HFF-Myc (cell line): ENCODE measurements at regions not wholly inside any gene's neighbourhood (a gene's known extent, or its start where the extent isn't known, plus 50 kb on each side); places are given as distances from the start of the nearest gene placed in this dataset.

Experiments used
- DNase-seq: peaks from one replicate; pipeline ENCODE4 v3.0.0-alpha.2; 2011; ENCODE audit warnings: low read depth; ENCODE audit errors: extremely low read depth
- H3K4me3 ChIP-seq: replicated peaks from 2 replicates; pipeline ENCODE4 v1.5.1; 2011; ENCODE audit warnings: low read depth, mild to moderate bottlenecking, control low read depth, low read length
- CTCF ChIP-seq: IDR thresholded peaks from 2 replicates; pipeline ENCODE4 v1.5.1; 2012; ENCODE audit warnings: mild to moderate bottlenecking, low read depth, low read length, control low read depth; ENCODE audit errors: missing control alignments

GRCh38 chr17:79235808-79236207 is 161.2 kb downstream of the ENGASE start:
- H3K4me3 ChIP-seq: no peak overlapping the region
- no peak for TF ChIP-seq CTCF
- DNase-seq: no peak

GRCh38 chr17:79233916-79234551 is 159.4 kb downstream of the ENGASE start:
- H3K4me3 ChIP-seq: no peak overlapping the region
- no peak for TF ChIP-seq CTCF
- no peak for DNase-seq

- H3K4me3 ChIP-seq: no peak overlapping the region
- no peak for TF ChIP-seq CTCF
- no peak for DNase-seq
Measured at GRCh38 chr17:79232957-79233356, 158.3 kb downstream of the ENGASE start.

- no peak for TF ChIP-seq CTCF
- no peak overlapping the region for H3K4me3 ChIP-seq
- DNase-seq: no peak
Measured at GRCh38 chr17:79231766-79232287, 157.2 kb downstream of the ENGASE start.

- TF ChIP-seq CTCF: no peak
Measured at GRCh38 chr17:79230576-79230975, 156.0 kb downstream of the ENGASE start.

GRCh38 chr17:79226037-79226436 is 151.4 kb downstream of the ENGASE start:
- no peak overlapping the region for H3K4me3 ChIP-seq
- DNase-seq: no peak
- no peak for TF ChIP-seq CTCF

More at GRCh38 chr17:79230576-79230975, 156.0 kb downstream of the ENGASE start:
- no peak for DNase-seq
- H3K4me3 ChIP-seq: no peak overlapping the region

- no peak for TF ChIP-seq CTCF
- H3K4me3 ChIP-seq: no peak overlapping the region
- DNase-seq: no peak
Measured at GRCh38 chr17:79224903-79225302, 150.3 kb downstream of the ENGASE start.
